ENCODE measurements at regions not wholly inside any gene's neighbourhood (a gene's known extent, or its start where the extent isn't known, plus 50 kb on each side); places are given as distances from the start of the nearest gene placed in this dataset.
"Not testable (repeated sequence)": the region's sequence is repeated elsewhere in the genome, so short reads cannot be mapped to it uniquely, and the experiment has no call there.

DNA sequence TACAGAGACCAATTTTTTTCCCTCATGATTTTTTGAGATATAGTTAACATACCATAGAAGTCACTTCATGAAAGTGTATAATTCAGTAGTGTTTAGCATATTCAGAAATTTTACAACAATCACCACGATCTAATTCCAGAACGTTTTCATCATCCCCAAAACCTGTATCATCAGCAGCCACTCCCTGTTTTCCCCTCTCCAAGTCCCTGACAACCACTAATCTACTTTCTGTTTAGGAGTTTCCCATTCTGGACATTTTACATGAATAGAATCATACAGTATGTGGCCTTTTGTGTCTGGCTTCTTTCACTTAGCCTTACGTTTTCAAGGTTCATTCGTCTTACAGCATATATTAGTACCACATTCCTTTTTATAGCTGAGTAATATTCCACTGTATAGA, 204.2 kb upstream of the PLD5 start:
- no peak for DNase-seq

DNA sequence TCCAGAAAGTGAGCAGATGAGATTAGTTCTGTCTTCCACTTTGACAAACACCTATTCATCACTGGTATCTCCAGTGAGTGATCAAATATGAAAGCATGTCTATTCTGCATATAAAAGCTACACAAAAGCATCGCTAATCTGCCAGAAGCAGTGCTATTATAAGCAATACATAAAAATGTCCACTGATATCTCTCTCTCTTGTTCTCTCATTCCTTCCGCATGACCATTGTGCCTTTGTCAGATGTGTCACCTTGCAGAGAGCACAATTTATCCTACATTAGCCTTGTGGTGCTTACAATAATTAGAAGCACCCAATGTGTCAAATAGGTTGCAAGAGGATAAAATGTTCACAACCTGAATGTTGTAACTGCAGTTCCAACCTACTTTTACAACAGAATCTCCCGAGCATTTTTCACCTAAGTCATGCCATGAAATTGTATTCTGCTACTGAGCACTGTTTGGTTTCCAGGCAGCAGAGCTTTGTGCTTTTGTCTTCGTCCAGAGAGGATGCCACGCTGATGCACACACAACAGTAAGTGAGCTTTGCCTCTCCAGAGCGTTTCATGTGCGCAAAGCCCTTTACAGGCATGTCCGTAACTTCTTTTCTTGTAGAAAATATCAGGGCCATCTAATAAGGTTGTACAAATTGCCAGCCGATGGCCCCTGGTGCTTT, 198.7 kb upstream of the PLD5 start:
- DNase-seq: no peak

DNA sequence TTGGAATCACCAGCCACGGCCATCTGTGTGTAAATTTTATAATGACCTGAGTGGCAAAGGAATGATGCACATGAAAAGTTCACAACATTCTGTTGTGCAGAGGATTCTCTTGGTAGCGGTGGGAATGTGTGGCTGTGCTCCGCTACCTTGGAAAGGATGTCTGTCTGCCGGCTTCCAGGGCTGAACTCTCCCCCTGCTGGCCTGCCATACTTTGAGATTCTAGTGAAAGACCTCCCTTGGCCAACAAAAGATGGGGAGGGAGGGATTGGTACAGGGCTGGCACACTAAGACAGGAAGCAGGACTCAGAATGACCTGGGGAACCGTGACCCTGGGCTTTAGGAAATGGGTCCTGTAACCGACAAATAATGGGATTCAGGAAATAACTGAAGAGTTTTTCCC, 194.5 kb upstream of the PLD5 start:
- no peak for DNase-seq

DNA sequence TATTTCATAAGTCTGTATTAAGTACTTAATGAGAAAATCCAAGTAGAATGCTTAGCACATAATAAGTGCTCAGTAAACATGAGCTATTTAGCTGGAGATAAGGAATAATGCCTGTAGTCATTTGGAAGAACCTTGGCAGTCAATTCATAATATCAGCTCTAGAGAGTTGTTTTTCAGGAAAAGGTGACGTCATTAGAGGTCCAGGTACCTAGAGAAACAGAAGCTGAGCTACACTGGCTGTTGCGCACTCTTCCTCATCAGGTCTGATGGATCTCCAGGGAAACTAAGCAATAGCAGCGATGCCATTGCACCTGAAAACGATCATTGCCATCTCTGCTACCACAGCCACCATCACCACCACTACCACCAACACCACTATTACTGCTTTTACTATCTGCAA, 187.8 kb upstream of the PLD5 start:
- no peak for DNase-seq

DNA sequence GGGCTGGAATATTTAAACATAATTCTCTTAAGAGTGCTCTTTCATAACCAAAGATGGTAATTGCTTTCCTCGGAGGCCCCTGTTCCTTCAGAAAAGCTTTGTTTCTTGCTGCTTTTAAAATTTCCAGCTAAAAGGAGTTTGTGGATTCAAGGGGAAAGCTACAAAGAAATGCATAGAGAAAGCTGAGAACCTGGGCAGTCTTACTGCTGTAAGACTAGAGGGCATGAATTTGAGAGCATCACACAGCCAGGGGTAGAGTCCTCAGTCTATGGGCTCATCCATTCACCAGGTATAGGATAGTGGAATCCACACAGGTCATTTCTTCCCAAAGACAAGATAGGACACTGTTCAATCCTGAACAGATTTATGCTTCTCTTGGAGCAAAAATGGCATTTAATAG, 186.3 kb upstream of the PLD5 start:
- no peak for DNase-seq

DNA sequence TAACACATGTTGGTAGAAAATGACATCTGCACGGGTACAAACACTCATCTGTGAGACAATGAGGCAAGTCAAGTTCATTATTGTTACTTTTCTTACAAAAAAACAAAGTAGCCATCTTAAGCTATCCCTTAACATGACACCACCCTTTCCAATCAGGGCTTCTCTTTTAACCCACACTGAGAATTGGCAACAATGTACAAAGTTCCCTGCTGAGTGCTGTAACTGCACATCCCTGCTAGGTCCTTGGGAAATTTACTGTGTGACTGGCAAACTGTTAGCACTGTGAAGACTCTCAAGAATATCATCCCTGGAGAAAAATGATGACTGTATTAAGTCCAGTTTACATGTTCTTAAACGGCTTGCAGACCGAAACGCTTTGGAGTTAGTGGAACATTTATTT, 185.8 kb upstream of the PLD5 start:
- no peak for DNase-seq

GRCh38 chr1:242703467-242703866, 179.0 kb upstream of the PLD5 start:
- no peak for DNase-seq

- DNase-seq: no peak
Observed at GRCh38 chr1:242692988-242693387, 168.5 kb upstream of the PLD5 start.

GRCh38 chr1:242691610-242691945, 167.1 kb upstream of the PLD5 start:
- no peak for DNase-seq

DNA sequence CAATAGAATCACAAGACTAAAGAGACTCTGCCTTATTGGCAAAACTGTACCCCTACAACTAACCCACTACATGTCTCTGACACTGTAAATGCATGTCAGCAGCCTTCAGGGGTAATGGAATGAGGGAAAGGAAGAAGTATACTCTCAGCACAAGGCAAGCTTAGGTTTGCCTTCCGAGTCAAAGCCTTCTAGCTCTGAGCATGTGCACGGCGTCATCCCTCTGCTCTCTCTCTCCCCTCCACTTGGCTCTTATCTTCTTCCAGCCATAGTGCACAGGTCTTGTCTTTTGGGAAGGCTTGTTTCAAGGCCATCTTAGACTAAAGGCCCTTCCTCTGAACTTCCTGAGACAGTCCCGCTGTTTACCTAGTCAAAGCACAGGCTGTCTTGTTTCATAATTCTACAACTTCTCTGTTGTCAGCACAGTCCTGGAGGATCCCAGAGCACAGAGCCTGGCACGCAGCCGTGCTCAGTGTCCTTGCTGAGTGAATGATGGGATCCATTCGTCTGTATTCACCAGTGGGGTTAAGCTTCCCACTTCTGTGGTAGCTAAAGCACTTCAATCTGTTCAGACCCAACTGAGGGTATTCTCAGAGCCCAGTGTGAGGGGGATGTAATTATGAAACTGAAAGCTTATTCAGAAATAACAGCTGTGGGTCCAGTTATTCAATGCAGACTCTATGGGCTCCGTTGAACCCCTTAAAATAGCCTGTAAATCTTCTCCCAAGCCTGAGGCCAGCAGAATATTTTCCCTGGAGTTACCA, 166.5 kb upstream of the PLD5 start:
- no peak for DNase-seq

GRCh38 chr1:242689378-242689777, 164.9 kb upstream of the PLD5 start:
- no peak for DNase-seq

DNA sequence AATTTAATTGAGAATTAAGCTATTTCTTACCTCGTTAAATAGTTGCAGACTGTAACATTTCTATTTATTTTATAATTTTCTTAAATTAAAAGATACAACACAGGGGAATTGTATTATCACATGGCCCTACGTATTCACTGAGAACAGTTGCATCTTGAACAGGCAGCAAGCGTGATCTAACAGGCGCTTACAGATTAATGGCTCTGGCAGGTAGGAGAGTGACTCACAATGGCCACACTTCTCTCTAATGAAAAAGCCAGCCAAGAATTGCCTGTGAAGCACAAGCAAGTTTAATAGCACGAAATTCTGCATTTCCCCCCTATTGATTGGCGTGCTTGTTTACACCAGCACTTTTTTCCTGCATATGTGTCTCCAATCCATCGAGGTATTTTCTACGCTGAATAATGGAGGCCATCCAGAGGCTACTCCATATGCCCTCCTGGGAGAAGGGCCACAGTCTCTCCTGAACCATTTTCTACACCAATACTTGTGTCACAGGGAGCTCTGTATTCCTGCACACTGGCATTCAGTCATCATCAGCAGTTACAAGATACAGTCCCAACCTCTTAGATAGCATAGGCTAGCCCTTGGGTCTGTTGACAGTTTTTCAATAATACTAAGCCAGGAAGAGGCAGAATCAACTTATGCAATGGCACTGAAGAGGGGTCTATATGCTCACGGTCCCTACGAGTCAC, 150.6 kb upstream of the PLD5 start:
- DNase-seq: no peak

DNA sequence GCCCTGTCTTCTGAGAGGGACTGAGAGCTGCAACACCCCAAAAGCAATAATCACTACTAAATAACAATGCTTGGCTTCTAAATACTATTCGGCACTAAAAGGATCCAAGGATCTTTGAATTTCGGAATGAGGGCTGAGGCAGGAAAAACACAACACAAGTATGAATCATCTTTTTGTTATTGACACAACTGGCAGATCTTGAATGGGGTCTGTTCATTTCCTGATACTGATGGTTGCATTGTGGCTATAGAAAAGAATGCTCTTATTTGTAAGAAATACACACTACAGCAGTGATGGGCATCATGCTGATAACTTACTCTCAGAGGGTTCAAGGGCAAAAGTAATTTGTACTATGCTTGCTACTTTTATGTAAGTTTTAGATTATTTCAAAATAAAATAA, 149.2 kb upstream of the PLD5 start:
- DNase-seq: no peak

GRCh38 chr1:242673165-242673564, 148.7 kb upstream of the PLD5 start:
- not testable (repeated sequence) for DNase-seq

- no peak for DNase-seq
Observed at GRCh38 chr1:242670019-242670418, 145.5 kb upstream of the PLD5 start.

DNA sequence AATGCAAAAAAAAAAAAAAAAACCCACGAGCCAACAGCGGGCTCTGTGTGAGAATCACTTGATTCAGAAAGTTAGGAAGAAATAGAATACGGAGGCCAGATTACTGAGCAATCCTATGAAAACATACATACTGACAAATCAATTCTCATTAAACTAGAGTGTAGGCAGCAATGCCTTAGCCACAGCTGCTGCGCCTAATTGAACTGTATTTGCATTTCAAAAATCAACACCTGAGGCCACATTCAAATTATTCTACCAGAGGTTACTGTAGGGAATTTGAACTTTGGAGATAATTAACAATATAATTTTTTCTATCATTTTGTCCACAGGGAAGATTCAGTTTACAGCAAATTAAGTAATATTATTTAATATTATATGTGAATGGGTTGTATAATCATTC, 138.4 kb upstream of the PLD5 start:
- no peak for DNase-seq

GRCh38 chr1:242653772-242654171, 129.3 kb upstream of the PLD5 start:
- DNase-seq: not testable (repeated sequence)

GRCh38 chr1:242651817-242652216, 127.3 kb upstream of the PLD5 start:
- no peak for DNase-seq

- DNase-seq: no peak
Observed at GRCh38 chr1:242641461-242641860, 117.0 kb upstream of the PLD5 start.

DNA sequence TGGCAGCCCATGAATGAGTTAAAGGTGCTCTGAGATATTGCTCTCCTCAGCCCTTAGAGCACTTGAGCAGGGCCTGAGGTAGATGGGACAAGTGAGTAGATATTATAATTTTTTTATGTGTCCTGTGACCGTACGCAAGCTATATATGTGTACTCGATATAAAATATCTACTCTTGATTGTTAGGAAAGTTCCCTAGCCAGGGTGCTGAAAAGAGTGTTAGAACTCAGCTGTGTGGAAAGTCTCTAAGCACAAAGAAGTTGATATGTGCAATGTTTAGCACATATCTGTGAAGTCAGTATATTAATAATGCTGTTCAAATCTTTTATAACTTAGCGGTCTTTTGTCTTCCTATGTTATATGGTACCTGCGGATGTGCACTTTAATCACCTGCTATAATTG, 114.6 kb upstream of the PLD5 start:
- DNase-seq: no peak

- no peak for DNase-seq
Observed at GRCh38 chr1:242634732-242635131, 110.2 kb upstream of the PLD5 start.

GRCh38 chr1:242629396-242629795, 104.9 kb upstream of the PLD5 start:
- no peak for DNase-seq

DNA sequence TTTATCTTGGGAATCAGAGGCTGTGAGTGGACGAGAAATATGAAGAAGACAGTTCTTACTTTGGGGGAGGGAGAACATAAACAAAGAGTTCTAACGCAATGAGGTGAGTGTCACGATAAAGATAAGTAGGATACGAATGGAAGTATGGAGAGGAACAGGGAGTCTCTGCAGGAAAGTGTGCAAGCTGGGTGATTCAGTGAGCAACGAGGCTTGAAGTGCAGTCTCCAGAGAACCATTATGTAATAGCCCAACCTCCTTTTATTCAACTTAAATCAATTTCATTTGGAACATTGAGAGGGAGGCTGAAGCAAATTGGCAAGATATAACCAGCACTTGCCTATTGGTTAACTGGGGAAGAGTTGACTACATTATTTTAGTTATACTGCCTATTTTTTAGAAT, 99.3 kb upstream of the PLD5 start:
- no peak for DNase-seq

GRCh38 chr1:242623119-242623518, 98.6 kb upstream of the PLD5 start:
- no peak for DNase-seq
